K562 (cell line): ENCODE measurements at regions not wholly inside any gene's neighbourhood (a gene's known extent, or its start where the extent isn't known, plus 50 kb on each side); places are given as distances from the start of the nearest gene placed in this dataset.

Experiments
- ATAC-seq: fragments of 200-7000 bp; cut with Tn5 transposase; 3 replicates; pipeline ENCODE4 v1.9.1; 2020; ENCODE audit warnings: moderate library complexity
- BruUV-seq: library from RNA; stranded (reverse); fragments of 400-500 nt; replicated peaks from 2 replicates; lab custom pipeline; 2021; lab: Mats Ljungman, UMichigan
- CTCF ChIA-PET: fragments of 300-600 bp; formaldehyde crosslinking; extraction: SDS; loops from one replicate; lab custom pipeline; 2021; ENCODE audit warnings: low intra/inter-chr PET ratio; lab: Yijun Ruan, JAX
- POLR2A ChIA-PET: fragments of 300-600, 350-650 bp; sonication (Branson Sonifier 250); formaldehyde crosslinking; extraction: SDS; loops from one replicate; lab custom pipeline; 2021; ENCODE audit warnings: antibody characterized with exemption, inconsistent platforms; lab: Yijun Ruan, JAX
- DNase-seq, 4 experiments: peaks; one replicate each; pipeline versions ENCODE4 v3.0.0 to v3.0.0-alpha.2; 2011 to 2018; ENCODE audit warnings: low spot score in 3 of 4, mixed read lengths in 3 of 4; ENCODE audit errors: extremely low read depth in 1 of 4
- FAIRE-seq: peaks from 2 replicates; lab custom pipeline; 2011; peaks lifted over from hg19 to GRCh38; lab: Jason Lieb, UNC
- H2AFZ ChIP-seq: 2 replicates; pipeline ENCODE4 v1.6.0; 2011; ENCODE audit warnings: low read depth, low read length, control low read depth, inconsistent platforms
- H3K27ac ChIP-seq: fragments of 200-600 bp; 3 replicates; pipeline ENCODE4 v1.8.0; 2011; ENCODE audit warnings: low read depth, mild to moderate bottlenecking, control low read depth, inconsistent platforms, low read length, moderate library complexity, mixed read lengths; ENCODE audit errors: extremely low read depth
- H3K27me3 ChIP-seq, 2 experiments: fragments of 300-600 bp in 1 of 2; 2 replicates in 1 of 2; 3 replicates in 1 of 2; pipeline versions ENCODE4 v1.6.0 to v1.8.0; 2011; ENCODE audit warnings: inconsistent platforms in 2 of 2, low read length in 2 of 2, mild to moderate bottlenecking in 1 of 2, mixed read lengths in 1 of 2, moderate library complexity in 1 of 2; ENCODE audit not compliant: control insufficient read depth in 2 of 2, insufficient read depth in 2 of 2
- H3K36me3 ChIP-seq: fragments of 300-600 bp; 3 replicates; pipeline ENCODE4 v1.8.0; 2011; ENCODE audit warnings: mild to moderate bottlenecking, low read length, inconsistent platforms; ENCODE audit not compliant: control insufficient read depth, insufficient read depth
- H3K4me1 ChIP-seq, 2 experiments: fragments of 200-600 bp in 1 of 2; replicated peaks in 1 of 2; 2 replicates in 1 of 2; 3 replicates in 1 of 2; pipeline versions ENCODE4 v1.5.1 to v1.8.0; 2011; ENCODE audit warnings: inconsistent platforms in 2 of 2, low read length in 2 of 2, mild to moderate bottlenecking in 1 of 2, mixed read lengths in 1 of 2, moderate library complexity in 1 of 2; ENCODE audit not compliant: control insufficient read depth in 2 of 2, insufficient read depth in 2 of 2
- H3K4me2 ChIP-seq: 2 replicates; pipeline ENCODE4 v1.6.1; 2011; ENCODE audit warnings: low read length, control low read depth, inconsistent platforms, mixed read lengths; ENCODE audit not compliant: insufficient read depth
- H3K4me3 ChIP-seq: fragments of 200-600 bp; sonication (generic), shearing (Covaris generic); 2 replicates; pipeline ENCODE4 v1.5.1; 2016; ENCODE audit warnings: control low read depth, inconsistent platforms
- H3K79me2 ChIP-seq: fragments of 200-600 bp; 3 replicates; pipeline ENCODE4 v1.8.0; 2011; ENCODE audit warnings: low read length, inconsistent platforms; ENCODE audit not compliant: control insufficient read depth, insufficient read depth
- H3K9ac ChIP-seq, 2 experiments: 2 replicates each; pipeline versions ENCODE4 v1.6.0 to v1.6.1; 2011; ENCODE audit warnings: low read depth in 2 of 2, low read length in 2 of 2, control low read depth in 1 of 2, inconsistent platforms in 1 of 2, mild to moderate bottlenecking in 1 of 2, mixed read lengths in 1 of 2; ENCODE audit not compliant: insufficient read depth in 1 of 2
- H3K9me1 ChIP-seq: one replicate; pipeline ENCODE4 v1.6.0; 2011; ENCODE audit warnings: inconsistent platforms, mild to moderate bottlenecking, low read length, moderate library complexity; ENCODE audit not compliant: control insufficient read depth, insufficient read depth
- H3K9me3 ChIP-seq: replicated peaks from 2 replicates; pipeline ENCODE4 v1.5.1; 2011; ENCODE audit warnings: low read depth, low read length, inconsistent platforms; ENCODE audit not compliant: control insufficient read depth, insufficient read depth
- H4K20me1 ChIP-seq: replicated peaks from 2 replicates; pipeline ENCODE4 v1.6.1; 2011; ENCODE audit warnings: low read length, inconsistent platforms, mixed read lengths; ENCODE audit not compliant: control insufficient read depth, insufficient read depth
- ATF1 ChIP-seq, 2 experiments: fragments of 450-650 bp in 1 of 2; IDR thresholded peaks; 2 replicates each; pipeline ENCODE4 v1.6.1; 2016; ENCODE audit warnings: missing compliant biosample characterization in 1 of 2, missing genetic modification characterization in 1 of 2
- FOXM1 ChIP-seq, 2 experiments: fragments of 450-650 bp in 1 of 2; sonication (generic) in 1 of 2; formaldehyde crosslinking in 1 of 2; IDR thresholded peaks; 2 replicates each; pipeline versions ENCODE4 v1.6.1 to v1.9.0; 2017 to 2022; ENCODE audit warnings: low read depth in 2 of 2, mild to moderate bottlenecking in 2 of 2, missing genetic modification reagents in 1 of 2, moderate library complexity in 1 of 2
- HIVEP1 ChIP-seq: fragments of 250-450 bp; sonication (Bioruptor Pico); IDR thresholded peaks from 2 replicates; pipeline ENCODE4 v1.4.0; 2020; ENCODE audit warnings: mild to moderate bottlenecking
- HMG20A ChIP-seq: fragments of 450-650 bp; formaldehyde crosslinking; conservative IDR thresholded peaks from 2 replicates; pipeline ENCODE4 v1.4.0; 2020; ENCODE audit warnings: mild to moderate bottlenecking, mixed read lengths
- LARP7 ChIP-seq: fragments of 450-650 bp; IDR thresholded peaks from 2 replicates; pipeline ENCODE4 v1.6.1; 2016
- NBN ChIP-seq: fragments of 450-650 bp; IDR thresholded peaks from 2 replicates; pipeline ENCODE4 v1.6.1; 2016; ENCODE audit warnings: low read depth, mild to moderate bottlenecking
- SP2 ChIP-seq: IDR thresholded peaks from 2 replicates; pipeline ENCODE4 v1.6.1; 2011; ENCODE audit warnings: mild to moderate bottlenecking, low read depth, low read length, moderate library complexity; ENCODE audit not compliant: poor library complexity, severe bottlenecking; ENCODE audit errors: extremely low read depth
- ZNF197 ChIP-seq: fragments of 200-800 bp; sonication (Bioruptor generic); IDR thresholded peaks from 2 replicates; pipeline ENCODE4 v1.6.1; 2016; ENCODE audit warnings: low read depth, missing genetic modification characterization, missing compliant biosample characterization
- ZNF75A ChIP-seq: fragments of 450-650 bp; formaldehyde crosslinking; IDR thresholded peaks from 2 replicates; pipeline ENCODE4 v1.4.0; 2020; ENCODE audit warnings: mild to moderate bottlenecking
- WGBS: fragments of 100-300 bp; shearing (Covaris generic); methylation state at CpG from one replicate; pipeline ENCODE4 v1.1.6; 2016; ENCODE audit warnings: low coverage, mixed read lengths; ENCODE audit not compliant: insufficient coverage; ENCODE audit errors: missing lambda C conversion rate; 5-methylcytosine and 5-hydroxymethylcytosine counted together
- in situ Hi-C: fragments of 300-500 bp; cut with MboI; formaldehyde crosslinking; loops from 4 replicates; pipeline ENCODE4 v1.15.0; 2018; ENCODE audit warnings: inconsistent platforms, mixed read lengths
- intact Hi-C: fragments of 100-400 bp; cut with micrococcal nuclease; formaldehyde crosslinking; loops from 2 replicates; pipeline ENCODE4 v1.14.2; 2022
- TF ChIP-seq, protein P1 (sequence below): fragments of 450-650 bp; IDR thresholded peaks from 2 replicates; pipeline ENCODE4 v1.6.1; 2014; ENCODE audit warnings: low read depth, mild to moderate bottlenecking, moderate library complexity, borderline replicate concordance
- TF ChIP-seq, protein P2 (sequence below): fragments of 250-450 bp; sonication (Bioruptor Pico); IDR thresholded peaks from 2 replicates; pipeline ENCODE4 v1.4.0; 2020; ENCODE audit warnings: mild to moderate bottlenecking, moderate library complexity, borderline replicate concordance
- TF ChIP-seq, protein P3 (sequence below): fragments of 250-450 bp; sonication (Bioruptor Pico); IDR thresholded peaks from 2 replicates; pipeline ENCODE4 v1.5.0; 2021
- TF ChIP-seq, protein P4 (sequence below): fragments of 450-650 bp; IDR thresholded peaks from 2 replicates; pipeline ENCODE4 v1.6.1; 2016; ENCODE audit warnings: borderline replicate concordance
- TF ChIP-seq, protein P5 (sequence below): fragments of 250-450 bp; sonication (Bioruptor Pico); IDR thresholded peaks from 2 replicates; pipeline ENCODE4 v1.4.0; 2020

DNA sequence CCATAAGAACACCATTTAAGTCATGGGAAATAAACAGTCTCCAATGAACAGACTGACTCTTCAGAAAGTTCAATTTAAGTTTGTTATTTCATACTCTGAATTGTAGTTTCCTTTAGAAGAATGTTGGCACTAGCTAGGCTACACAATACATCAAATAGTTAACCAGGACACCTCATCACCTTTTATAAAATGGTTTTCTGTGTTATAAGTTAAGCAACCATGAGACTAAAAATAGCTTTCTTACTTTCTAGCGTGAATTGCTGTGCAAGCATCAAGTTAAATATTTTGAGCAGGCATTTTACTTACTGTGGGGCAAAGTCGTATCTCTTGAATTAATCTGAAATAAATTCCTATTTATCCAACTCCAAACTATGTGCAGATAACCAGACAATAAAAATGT, 1092.6 kb upstream of the SLC39A10 start:
- no peak for TF ChIP-seq NBN
- TF ChIP-seq HMG20A (CRISPR knock-in tag): no peak
- TF ChIP-seq SP2: no peak
- TF ChIP-seq, protein P1, sequence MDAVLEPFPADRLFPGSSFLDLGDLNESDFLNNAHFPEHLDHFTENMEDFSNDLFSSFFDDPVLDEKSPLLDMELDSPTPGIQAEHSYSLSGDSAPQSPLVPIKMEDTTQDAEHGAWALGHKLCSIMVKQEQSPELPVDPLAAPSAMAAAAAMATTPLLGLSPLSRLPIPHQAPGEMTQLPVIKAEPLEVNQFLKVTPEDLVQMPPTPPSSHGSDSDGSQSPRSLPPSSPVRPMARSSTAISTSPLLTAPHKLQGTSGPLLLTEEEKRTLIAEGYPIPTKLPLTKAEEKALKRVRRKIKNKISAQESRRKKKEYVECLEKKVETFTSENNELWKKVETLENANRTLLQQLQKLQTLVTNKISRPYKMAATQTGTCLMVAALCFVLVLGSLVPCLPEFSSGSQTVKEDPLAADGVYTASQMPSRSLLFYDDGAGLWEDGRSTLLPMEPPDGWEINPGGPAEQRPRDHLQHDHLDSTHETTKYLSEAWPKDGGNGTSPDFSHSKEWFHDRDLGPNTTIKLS: no peak
- TF ChIP-seq, protein P2, sequence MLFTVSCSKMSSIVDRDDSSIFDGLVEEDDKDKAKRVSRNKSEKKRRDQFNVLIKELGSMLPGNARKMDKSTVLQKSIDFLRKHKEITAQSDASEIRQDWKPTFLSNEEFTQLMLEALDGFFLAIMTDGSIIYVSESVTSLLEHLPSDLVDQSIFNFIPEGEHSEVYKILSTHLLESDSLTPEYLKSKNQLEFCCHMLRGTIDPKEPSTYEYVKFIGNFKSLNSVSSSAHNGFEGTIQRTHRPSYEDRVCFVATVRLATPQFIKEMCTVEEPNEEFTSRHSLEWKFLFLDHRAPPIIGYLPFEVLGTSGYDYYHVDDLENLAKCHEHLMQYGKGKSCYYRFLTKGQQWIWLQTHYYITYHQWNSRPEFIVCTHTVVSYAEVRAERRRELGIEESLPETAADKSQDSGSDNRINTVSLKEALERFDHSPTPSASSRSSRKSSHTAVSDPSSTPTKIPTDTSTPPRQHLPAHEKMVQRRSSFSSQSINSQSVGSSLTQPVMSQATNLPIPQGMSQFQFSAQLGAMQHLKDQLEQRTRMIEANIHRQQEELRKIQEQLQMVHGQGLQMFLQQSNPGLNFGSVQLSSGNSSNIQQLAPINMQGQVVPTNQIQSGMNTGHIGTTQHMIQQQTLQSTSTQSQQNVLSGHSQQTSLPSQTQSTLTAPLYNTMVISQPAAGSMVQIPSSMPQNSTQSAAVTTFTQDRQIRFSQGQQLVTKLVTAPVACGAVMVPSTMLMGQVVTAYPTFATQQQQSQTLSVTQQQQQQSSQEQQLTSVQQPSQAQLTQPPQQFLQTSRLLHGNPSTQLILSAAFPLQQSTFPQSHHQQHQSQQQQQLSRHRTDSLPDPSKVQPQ (CRISPR knock-in tag): no peak
- no peak for TF ChIP-seq ZNF75A (CRISPR knock-in tag)
- TF ChIP-seq, protein P3, sequence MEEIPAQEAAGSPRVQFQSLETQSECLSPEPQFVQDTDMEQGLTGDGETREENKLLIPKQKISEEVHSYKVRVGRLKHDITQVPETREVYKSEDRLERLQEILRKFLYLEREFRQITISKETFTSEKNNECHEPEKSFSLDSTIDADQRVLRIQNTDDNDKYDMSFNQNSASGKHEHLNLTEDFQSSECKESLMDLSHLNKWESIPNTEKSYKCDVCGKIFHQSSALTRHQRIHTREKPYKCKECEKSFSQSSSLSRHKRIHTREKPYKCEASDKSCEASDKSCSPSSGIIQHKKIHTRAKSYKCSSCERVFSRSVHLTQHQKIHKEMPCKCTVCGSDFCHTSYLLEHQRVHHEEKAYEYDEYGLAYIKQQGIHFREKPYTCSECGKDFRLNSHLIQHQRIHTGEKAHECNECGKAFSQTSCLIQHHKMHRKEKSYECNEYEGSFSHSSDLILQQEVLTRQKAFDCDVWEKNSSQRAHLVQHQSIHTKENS (CRISPR knock-in tag): no peak
- TF ChIP-seq, protein P4, sequence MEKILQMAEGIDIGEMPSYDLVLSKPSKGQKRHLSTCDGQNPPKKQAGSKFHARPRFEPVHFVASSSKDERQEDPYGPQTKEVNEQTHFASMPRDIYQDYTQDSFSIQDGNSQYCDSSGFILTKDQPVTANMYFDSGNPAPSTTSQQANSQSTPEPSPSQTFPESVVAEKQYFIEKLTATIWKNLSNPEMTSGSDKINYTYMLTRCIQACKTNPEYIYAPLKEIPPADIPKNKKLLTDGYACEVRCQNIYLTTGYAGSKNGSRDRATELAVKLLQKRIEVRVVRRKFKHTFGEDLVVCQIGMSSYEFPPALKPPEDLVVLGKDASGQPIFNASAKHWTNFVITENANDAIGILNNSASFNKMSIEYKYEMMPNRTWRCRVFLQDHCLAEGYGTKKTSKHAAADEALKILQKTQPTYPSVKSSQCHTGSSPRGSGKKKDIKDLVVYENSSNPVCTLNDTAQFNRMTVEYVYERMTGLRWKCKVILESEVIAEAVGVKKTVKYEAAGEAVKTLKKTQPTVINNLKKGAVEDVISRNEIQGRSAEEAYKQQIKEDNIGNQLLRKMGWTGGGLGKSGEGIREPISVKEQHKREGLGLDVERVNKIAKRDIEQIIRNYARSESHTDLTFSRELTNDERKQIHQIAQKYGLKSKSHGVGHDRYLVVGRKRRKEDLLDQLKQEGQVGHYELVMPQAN: no peak
- TF ChIP-seq, protein P5, sequence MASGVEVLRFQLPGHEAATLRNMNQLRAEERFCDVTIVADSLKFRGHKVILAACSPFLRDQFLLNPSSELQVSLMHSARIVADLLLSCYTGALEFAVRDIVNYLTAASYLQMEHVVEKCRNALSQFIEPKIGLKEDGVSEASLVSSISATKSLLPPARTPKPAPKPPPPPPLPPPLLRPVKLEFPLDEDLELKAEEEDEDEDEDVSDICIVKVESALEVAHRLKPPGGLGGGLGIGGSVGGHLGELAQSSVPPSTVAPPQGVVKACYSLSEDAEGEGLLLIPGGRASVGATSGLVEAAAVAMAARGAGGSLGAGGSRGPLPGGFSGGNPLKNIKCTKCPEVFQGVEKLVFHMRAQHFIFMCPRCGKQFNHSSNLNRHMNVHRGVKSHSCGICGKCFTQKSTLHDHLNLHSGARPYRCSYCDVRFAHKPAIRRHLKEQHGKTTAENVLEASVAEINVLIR (CRISPR knock-in tag): no peak
- TF ChIP-seq FOXM1 (IDR thresholded peaks at IDR 0.05; ENCODE audit: low read depth): no peak
- TF ChIP-seq FOXM1 (CRISPR knock-in tag; IDR thresholded peaks at IDR 0.05; ENCODE audit: low read depth): no peak
- no peak for TF ChIP-seq LARP7
- no peak for TF ChIP-seq ZNF197 (CRISPR knock-in tag)
- no peak for TF ChIP-seq HIVEP1 (CRISPR knock-in tag)
- no peak for TF ChIP-seq ATF1 (CRISPR knock-in tag; IDR thresholded peaks at IDR 0.05)
- no peak for TF ChIP-seq ATF1 (tag; IDR thresholded peaks at IDR 0.05)
- Histone ChIP-seq H3K9ac (no peak overlapping the region), H3K4me2 (no peak overlapping the region), H3K9me1 (no peaks in the 10 kb centered on the region), H2AFZ (no peak overlapping the region), H4K20me1 (no peaks in the 10 kb centered on the region), H3K79me2 (no peaks in the 10 kb centered on the region), H3K9me3 (no peaks in the 10 kb centered on the region), H3K4me1 (no peaks in the 10 kb centered on the region), H3K36me3 (no peaks in the 10 kb centered on the region), H3K4me3 (no peak overlapping the region), H3K27me3 (no peaks in the 10 kb centered on the region), H3K27ac (no peak overlapping the region)
- ChIA-PET POLR2A (no interaction called here), CTCF (no interaction called here)
- BruUV-seq: no TSS peak
- WGBS: 0% methylated on average over 2 of the region's 2 CpGs
- FAIRE-seq (no peak), DNase-seq (no peak), ATAC-seq (no peak)
- intact Hi-C loops: no loop called here
- in situ Hi-C loops: no loop called here
